ENCODE measurements at regions not wholly inside any gene's neighbourhood (a gene's known extent, or its start where the extent isn't known, plus 50 kb on each side); places are given as distances from the start of the nearest gene placed in this dataset.

- DNase-seq, result no peak
- no peak overlapping the region for H3K4me3 ChIP-seq (ENCODE audit: low read depth, low read length)
- no peaks in the 10 kb centered on the region for H3K27me3 ChIP-seq
- H3K36me3 ChIP-seq, result no peaks in the 10 kb centered on the region
- TF ChIP-seq, protein P1, sequence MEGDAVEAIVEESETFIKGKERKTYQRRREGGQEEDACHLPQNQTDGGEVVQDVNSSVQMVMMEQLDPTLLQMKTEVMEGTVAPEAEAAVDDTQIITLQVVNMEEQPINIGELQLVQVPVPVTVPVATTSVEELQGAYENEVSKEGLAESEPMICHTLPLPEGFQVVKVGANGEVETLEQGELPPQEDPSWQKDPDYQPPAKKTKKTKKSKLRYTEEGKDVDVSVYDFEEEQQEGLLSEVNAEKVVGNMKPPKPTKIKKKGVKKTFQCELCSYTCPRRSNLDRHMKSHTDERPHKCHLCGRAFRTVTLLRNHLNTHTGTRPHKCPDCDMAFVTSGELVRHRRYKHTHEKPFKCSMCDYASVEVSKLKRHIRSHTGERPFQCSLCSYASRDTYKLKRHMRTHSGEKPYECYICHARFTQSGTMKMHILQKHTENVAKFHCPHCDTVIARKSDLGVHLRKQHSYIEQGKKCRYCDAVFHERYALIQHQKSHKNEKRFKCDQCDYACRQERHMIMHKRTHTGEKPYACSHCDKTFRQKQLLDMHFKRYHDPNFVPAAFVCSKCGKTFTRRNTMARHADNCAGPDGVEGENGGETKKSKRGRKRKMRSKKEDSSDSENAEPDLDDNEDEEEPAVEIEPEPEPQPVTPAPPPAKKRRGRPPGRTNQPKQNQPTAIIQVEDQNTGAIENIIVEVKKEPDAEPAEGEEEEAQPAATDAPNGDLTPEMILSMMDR (IDR thresholded peaks at IDR 0.05; ENCODE audit: low read depth, low read length), result no peak
- H3K4me1 ChIP-seq, result no peaks in the 10 kb centered on the region
- H3K9me3 ChIP-seq, result no peaks in the 10 kb centered on the region
Observed at GRCh38 chr1:25098717-25099116, 133.6 kb downstream of the SYF2 start.

- Histone ChIP-seq H3K4me1 (no peaks in the 10 kb centered on the region), H3K36me3 (no peaks in the 10 kb centered on the region), H3K4me3 (ENCODE audit: low read depth, low read length) (no peak overlapping the region), H3K27me3 (no peaks in the 10 kb centered on the region), H3K9me3 (no peaks in the 10 kb centered on the region)
- TF ChIP-seq, protein P1 (IDR thresholded peaks at IDR 0.05; ENCODE audit: low read depth, low read length), result no peak
- DNase-seq, result no peak
Observed at GRCh38 chr1:25096307-25097150, 135.8 kb downstream of the SYF2 start.

DNA sequence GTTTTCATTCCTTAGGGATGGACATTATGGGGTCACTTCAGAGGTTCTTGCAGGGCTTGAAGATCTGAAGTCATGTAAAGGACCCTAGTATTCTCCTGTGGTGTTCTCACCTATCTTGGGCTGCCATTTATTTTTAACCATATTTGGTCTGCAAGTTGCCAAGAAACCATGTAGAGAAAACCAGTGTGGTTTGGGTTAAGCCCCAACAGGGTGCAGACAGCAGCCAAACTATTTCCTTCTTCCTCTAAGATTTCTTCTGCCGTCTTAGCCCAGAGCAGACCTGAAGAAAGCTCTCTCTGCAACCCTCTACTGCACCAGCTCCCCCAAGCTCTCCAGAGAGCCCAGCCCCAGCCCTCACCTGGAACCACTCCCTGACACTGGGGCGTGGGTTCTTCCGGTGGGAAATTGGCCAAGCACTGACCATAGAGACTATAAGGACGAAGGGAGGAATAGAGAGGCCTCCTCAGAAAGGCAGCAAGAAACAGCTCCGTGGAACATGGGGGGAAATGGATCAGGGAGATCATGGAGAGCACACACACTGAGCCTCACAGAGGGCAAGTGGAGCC lies 136.6 kb downstream of the SYF2 start:
- TF ChIP-seq, protein P1 (IDR thresholded peaks at IDR 0.05; ENCODE audit: low read depth, low read length), result no peak
- no peak for DNase-seq
- Histone ChIP-seq H3K36me3 (no peaks in the 10 kb centered on the region), H3K4me3 (ENCODE audit: low read depth, low read length) (no peak overlapping the region), H3K27me3 (no peaks in the 10 kb centered on the region), H3K4me1 (no peaks in the 10 kb centered on the region), H3K9me3 (no peaks in the 10 kb centered on the region)

DNA sequence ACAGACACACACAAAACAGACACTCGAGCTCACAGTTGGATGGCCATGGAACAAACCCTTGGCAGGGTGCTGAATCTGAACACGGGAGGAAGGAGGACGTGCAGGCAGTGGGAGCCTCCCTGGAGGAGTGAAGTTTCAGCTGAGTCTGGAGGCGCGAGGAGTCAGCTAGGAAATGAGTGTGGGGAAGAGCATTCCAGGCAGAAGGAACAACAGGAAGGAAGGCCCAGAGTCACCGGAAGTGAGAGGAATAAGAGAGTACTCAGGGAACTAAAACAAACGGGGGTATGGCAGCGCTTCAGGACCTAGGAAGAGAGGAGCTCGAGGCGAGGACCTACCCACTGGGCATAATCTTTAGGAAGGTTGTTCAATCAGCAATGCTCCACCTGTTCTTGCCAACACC lies 137.3 kb downstream of the SYF2 start:
- DNase-seq, result no peak
- Histone ChIP-seq H3K4me1 (no peaks in the 10 kb centered on the region), H3K36me3 (no peaks in the 10 kb centered on the region), H3K4me3 (ENCODE audit: low read depth, low read length) (no peak overlapping the region), H3K9me3 (no peaks in the 10 kb centered on the region), H3K27me3 (no peaks in the 10 kb centered on the region)
- TF ChIP-seq, protein P1 (IDR thresholded peaks at IDR 0.05; ENCODE audit: low read depth, low read length), result no peak

GRCh38 chr1:25094229-25094628 lies 138.1 kb downstream of the SYF2 start:
- no peaks in the 10 kb centered on the region for H3K36me3 ChIP-seq
- H3K4me1 ChIP-seq, result no peaks in the 10 kb centered on the region
- no peak overlapping the region for H3K4me3 ChIP-seq (ENCODE audit: low read depth, low read length)
- H3K9me3 ChIP-seq, result no peaks in the 10 kb centered on the region
- DNase-seq, result no peak
- no peaks in the 10 kb centered on the region for H3K27me3 ChIP-seq
- TF ChIP-seq, protein P1 (IDR thresholded peaks at IDR 0.05; ENCODE audit: low read depth, low read length), result no peak

GRCh38 chr1:25091658-25092057 lies 140.6 kb downstream of the SYF2 start:
- Histone ChIP-seq H3K36me3 (no peaks in the 10 kb centered on the region), H3K27me3 (no peaks in the 10 kb centered on the region), H3K9me3 (no peaks in the 10 kb centered on the region), H3K4me3 (ENCODE audit: low read depth, low read length) (no peak overlapping the region), H3K4me1 (no peaks in the 10 kb centered on the region)
- TF ChIP-seq, protein P1 (IDR thresholded peaks at IDR 0.05; ENCODE audit: low read depth, low read length), result no peak
- DNase-seq, result no peak

All from BE2C (cell line).